ENCODE measurements at regions not wholly inside any gene's neighbourhood (a gene's known extent, or its start where the extent isn't known, plus 50 kb on each side); places are given as distances from the start of the nearest gene placed in this dataset.
"Not testable (repeated sequence)": the region's sequence is repeated elsewhere in the genome, so short reads cannot be mapped to it uniquely, and the experiment has no call there.

DNA sequence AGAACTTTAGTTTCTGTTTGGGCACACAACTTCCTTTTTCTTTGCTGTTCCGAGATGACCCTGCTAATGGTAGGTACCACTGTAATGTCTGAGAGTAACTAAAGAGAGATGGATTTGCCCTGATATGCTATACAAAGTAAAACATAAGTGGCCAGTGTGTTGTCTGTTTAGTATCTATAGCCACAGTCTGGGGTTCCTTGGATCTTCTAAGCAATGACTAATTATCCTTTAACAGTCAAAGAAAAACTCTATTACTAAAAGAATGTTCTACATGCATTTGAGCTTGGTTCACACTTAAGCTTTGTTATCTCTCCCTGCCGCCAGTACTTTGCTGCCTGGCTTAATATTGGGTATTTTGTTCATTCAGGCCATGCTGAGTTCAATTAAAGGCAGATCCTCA is 1051.9 kb upstream of the FLRT2 start:
- H3K9me3 Mint-ChIP-seq (ENCODE audit: unreplicated experiment): no peaks in the 10 kb centered on the region
- no peaks in the 10 kb centered on the region for H3K27me3 ChIP-seq (replicated peaks; ENCODE audit: control insufficient read depth, insufficient read depth, low read length)
- no peaks in the 10 kb centered on the region for H3K36me3 Mint-ChIP-seq (ENCODE audit: insufficient read depth, unreplicated experiment)
- DNase-seq: no peak
- no peak overlapping the region for H3K4me3 ChIP-seq (ENCODE audit: low read depth, low read length)
- no peaks in the 10 kb centered on the region for H3K4me1 ChIP-seq
- no peak for TF ChIP-seq CTCF (IDR thresholded peaks at IDR 0.05; ENCODE audit: insufficient read depth in 1 of 2, low read depth in 1 of 2, low read length in 1 of 2, severe bottlenecking in 1 of 2, unreplicated experiment in 1 of 2)
- no peaks in the 10 kb centered on the region for H3K4me1 Mint-ChIP-seq (ENCODE audit: low read depth, unreplicated experiment)
- H3K27me3 Mint-ChIP-seq (ENCODE audit: insufficient read depth, unreplicated experiment): peaks cover 5% of the 10 kb centered on the region
- BruUV-seq (replicated peaks): no TSS peak
- intact Hi-C loops (cut with micrococcal nuclease; ENCODE audit: unreplicated experiment): no loop called here
- no peak overlapping the region for H3K27ac Mint-ChIP-seq (ENCODE audit: unreplicated experiment)
- POLR2A ChIA-PET: no interaction called here
- H3K9me3 ChIP-seq: no peaks in the 10 kb centered on the region
- H3K36me3 ChIP-seq (ENCODE audit: control insufficient read depth, insufficient read depth, low read length): no peaks in the 10 kb centered on the region
- no peak overlapping the region for H3K4me3 Mint-ChIP-seq (ENCODE audit: unreplicated experiment)
- CTCF ChIA-PET: no interaction called here

DNA sequence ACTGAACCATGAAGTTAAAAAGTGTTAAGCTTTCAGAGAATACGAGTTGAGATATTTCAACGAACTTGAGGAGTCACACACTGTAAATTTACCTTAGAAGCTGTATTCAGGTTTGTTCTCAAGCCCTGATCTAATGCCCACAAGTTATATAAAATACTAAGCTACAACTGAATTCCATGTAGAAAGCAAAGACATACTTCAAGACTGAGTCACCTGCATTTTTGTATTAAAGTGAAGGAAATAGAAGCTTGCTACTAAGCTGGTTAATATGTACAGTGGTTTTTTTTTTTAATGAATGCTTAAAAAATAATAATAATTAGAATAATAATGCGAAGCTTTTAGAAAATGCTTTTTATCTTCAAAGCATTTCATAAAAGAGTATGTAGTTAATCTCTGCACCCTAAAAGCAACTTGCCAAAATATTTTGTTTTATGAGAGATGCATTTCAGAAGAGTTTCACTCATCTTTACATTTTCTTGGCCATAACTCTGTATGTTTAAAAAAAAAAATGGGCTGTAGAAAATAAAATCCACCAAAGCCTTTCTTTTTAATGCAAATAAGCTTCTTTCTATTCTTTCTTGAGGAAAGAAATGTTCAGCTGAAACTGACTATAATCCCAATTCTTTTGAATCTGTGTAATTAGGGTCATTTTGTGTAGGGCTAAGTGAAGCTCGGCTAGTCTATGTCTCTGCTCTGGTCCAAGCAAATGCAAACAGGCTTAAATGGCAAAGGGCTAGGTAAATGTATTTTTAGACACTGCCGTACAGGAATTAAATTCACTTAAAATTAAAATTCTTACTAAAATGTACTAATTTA is 1047.5 kb upstream of the FLRT2 start:
- Histone ChIP-seq H3K4me3 (ENCODE audit: low read depth, low read length) (no peak overlapping the region), H3K36me3 (ENCODE audit: control insufficient read depth, insufficient read depth, low read length) (no peaks in the 10 kb centered on the region), H3K9me3 (no peaks in the 10 kb centered on the region), H3K27me3 (replicated peaks; ENCODE audit: control insufficient read depth, insufficient read depth, low read length) (no peaks in the 10 kb centered on the region), H3K4me1 (peaks cover 6% of the 10 kb centered on the region; the same call in 1 of the 2 replicates)
- CTCF ChIA-PET: no interaction called here
- Mint-ChIP-seq H3K27ac (ENCODE audit: unreplicated experiment) (no peak overlapping the region), H3K4me3 (ENCODE audit: unreplicated experiment) (no peak overlapping the region), H3K4me1 (ENCODE audit: low read depth, unreplicated experiment) (no peaks in the 10 kb centered on the region), H3K27me3 (ENCODE audit: insufficient read depth, unreplicated experiment) (no peaks in the 10 kb centered on the region), H3K36me3 (ENCODE audit: insufficient read depth, unreplicated experiment) (no peaks in the 10 kb centered on the region), H3K9me3 (ENCODE audit: unreplicated experiment) (no peaks in the 10 kb centered on the region)
- POLR2A ChIA-PET: no interaction called here
- TF ChIP-seq CTCF (IDR thresholded peaks at IDR 0.05; ENCODE audit: insufficient read depth in 1 of 2, low read depth in 1 of 2, low read length in 1 of 2, severe bottlenecking in 1 of 2, unreplicated experiment in 1 of 2): no peak
- intact Hi-C loops (cut with micrococcal nuclease; ENCODE audit: unreplicated experiment): no loop called here
- no peak for DNase-seq
- BruUV-seq (replicated peaks): no TSS peak

GRCh38 chr14:84483072-84483420 is 1046.9 kb upstream of the FLRT2 start:
- ChIA-PET CTCF (no interaction called here), POLR2A (no interaction called here)
- H3K27ac Mint-ChIP-seq (ENCODE audit: unreplicated experiment): no peak overlapping the region
- Histone ChIP-seq H3K27me3 (replicated peaks; ENCODE audit: control insufficient read depth, insufficient read depth, low read length) (no peaks in the 10 kb centered on the region), H3K4me3 (ENCODE audit: low read depth, low read length) (no peak overlapping the region), H3K4me1 (peaks cover 6% of the 10 kb centered on the region; the same call in 1 of the 2 replicates), H3K9me3 (no peaks in the 10 kb centered on the region), H3K36me3 (ENCODE audit: control insufficient read depth, insufficient read depth, low read length) (no peaks in the 10 kb centered on the region)
- H3K4me1 Mint-ChIP-seq (ENCODE audit: low read depth, unreplicated experiment): no peaks in the 10 kb centered on the region
- intact Hi-C loops (cut with micrococcal nuclease; ENCODE audit: unreplicated experiment): no loop called here
- H3K36me3 Mint-ChIP-seq (ENCODE audit: insufficient read depth, unreplicated experiment): no peaks in the 10 kb centered on the region
- H3K27me3 Mint-ChIP-seq (ENCODE audit: insufficient read depth, unreplicated experiment): no peaks in the 10 kb centered on the region
- no TSS peak for BruUV-seq (replicated peaks)
- no peaks in the 10 kb centered on the region for H3K9me3 Mint-ChIP-seq (ENCODE audit: unreplicated experiment)
- H3K4me3 Mint-ChIP-seq (ENCODE audit: unreplicated experiment): no peak overlapping the region
- no peak for DNase-seq
- TF ChIP-seq CTCF (IDR thresholded peaks at IDR 0.05; ENCODE audit: insufficient read depth in 1 of 2, low read depth in 1 of 2, low read length in 1 of 2, severe bottlenecking in 1 of 2, unreplicated experiment in 1 of 2): no peak

GRCh38 chr14:84484243-84484642 is 1045.7 kb upstream of the FLRT2 start:
- H3K9me3 Mint-ChIP-seq (ENCODE audit: unreplicated experiment); H3K4me3 Mint-ChIP-seq (ENCODE audit: unreplicated experiment); H3K36me3 Mint-ChIP-seq (ENCODE audit: insufficient read depth, unreplicated experiment); H3K27me3 Mint-ChIP-seq (ENCODE audit: insufficient read depth, unreplicated experiment); POLR2A ChIA-PET; BruUV-seq (replicated peaks); DNase-seq; H3K4me1 Mint-ChIP-seq (ENCODE audit: low read depth, unreplicated experiment); H3K27me3 ChIP-seq (replicated peaks; ENCODE audit: control insufficient read depth, insufficient read depth, low read length); CTCF ChIA-PET; H3K4me1 ChIP-seq; H3K9me3 ChIP-seq; intact Hi-C loops (cut with micrococcal nuclease; ENCODE audit: unreplicated experiment); H3K36me3 ChIP-seq (ENCODE audit: control insufficient read depth, insufficient read depth, low read length); H3K27ac Mint-ChIP-seq (ENCODE audit: unreplicated experiment); H3K4me3 ChIP-seq (ENCODE audit: low read depth, low read length): not testable (repeated sequence)

All from Caco-2 (cell line).